NCI-H2196 (cell line): ENCODE measurements at regions not wholly inside any gene's neighbourhood (a gene's known extent, or its start where the extent isn't known, plus 50 kb on each side); places are given as distances from the start of the nearest gene placed in this dataset.
"Not testable (repeated sequence)": the region's sequence is repeated elsewhere in the genome, so short reads cannot be mapped to it uniquely, and the experiment has no call there.

Experiments
- DNase-seq: peaks from one replicate; lab custom pipeline; 2025; ENCODE audit not compliant: unreplicated experiment; lab: John Stamatoyannopoulos, UW

DNA sequence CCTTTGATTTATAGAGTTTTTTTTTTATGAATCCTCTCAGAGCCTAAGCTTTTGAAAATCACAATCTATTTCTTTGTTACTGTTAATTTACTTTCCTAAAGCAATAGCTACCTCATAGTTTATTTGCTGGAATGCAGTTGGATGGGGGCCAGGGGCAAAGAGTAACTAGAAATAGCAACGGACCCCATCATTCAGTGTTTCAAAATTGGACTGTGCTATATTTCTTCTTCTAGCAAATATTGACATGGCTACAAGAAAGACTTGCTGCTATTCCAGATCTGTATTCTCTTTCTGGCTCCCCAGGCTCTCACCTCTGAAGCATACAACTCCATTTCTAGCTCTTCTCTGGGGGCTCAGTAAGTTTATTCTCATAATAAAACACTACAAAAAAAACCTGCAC lies 661.6 kb upstream of the NRG3 start:
- no peak for DNase-seq

DNA sequence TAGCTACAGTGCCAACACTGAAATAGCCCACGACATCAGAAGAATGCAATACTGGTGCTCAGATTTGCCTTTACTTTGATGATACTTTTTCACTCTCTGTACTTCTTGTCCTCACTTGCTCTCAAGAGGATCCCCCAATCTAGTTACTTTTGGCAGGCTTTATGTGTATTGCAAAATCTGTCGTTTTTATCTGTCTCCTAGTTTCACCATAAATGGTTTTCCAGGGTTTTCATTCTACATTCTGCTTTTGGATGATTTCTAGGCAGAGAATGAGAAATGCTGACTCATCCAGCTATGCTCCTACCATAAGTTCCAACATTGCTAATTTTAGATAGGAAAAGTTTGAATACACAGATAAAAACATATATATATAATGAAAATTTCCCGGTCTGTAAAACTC lies 659.5 kb upstream of the NRG3 start:
- no peak for DNase-seq

DNA sequence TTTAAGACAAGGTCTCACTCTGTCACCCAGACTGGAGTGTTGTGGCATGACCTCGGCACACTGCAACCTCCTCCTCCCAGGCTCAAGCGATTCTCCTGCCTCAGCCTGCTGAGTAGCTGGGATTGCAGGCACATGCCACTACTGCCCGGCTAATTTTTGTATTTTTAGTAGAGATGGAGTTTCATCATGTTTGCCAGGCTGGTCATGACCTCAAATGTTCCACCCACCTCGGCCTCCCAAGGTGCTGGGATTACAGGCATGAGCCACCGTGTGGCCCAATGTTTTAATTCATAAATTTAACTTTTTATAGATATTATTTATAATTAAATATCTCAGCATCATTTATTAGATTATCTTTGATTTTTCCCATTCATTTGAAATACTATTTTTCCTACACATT lies 658.0 kb upstream of the NRG3 start:
- DNase-seq: no peak

DNA sequence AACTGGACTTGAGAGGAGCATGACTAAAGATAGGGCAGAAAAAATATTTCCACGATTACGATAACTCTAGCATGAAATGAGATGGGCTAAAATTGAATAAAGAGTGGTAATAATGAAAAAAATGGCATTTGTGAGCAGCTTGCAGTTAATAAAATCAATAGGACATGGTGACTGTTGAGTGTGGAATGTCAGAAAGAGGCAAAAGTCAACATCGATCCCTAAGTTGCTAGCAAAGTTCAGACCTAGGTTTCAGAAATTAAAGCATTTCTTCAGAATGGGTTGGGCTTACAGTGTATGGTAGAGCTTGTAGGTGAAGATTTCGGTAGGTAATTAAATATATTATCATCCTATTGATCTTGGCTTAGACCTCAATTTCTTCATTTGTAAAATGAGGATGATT lies 656.7 kb upstream of the NRG3 start:
- no peak for DNase-seq

DNA sequence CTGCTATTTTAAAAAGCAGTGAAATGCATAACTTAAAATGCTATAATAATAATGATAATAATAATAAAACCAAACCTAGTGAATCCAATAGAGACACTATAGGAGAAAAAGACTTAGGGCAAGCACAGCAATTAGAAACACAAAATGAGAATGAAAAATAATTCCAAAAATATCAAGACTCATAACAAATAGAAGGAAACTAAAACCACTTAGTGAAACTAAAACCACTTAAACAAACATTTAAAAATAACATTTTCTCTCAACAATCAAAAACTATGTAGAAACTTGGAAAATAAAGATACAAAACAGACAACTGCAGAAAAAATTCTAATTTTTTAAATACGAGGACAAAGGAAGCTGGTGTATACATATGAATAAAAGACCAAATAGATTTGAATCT lies 655.2 kb upstream of the NRG3 start:
- DNase-seq: no peak

DNA sequence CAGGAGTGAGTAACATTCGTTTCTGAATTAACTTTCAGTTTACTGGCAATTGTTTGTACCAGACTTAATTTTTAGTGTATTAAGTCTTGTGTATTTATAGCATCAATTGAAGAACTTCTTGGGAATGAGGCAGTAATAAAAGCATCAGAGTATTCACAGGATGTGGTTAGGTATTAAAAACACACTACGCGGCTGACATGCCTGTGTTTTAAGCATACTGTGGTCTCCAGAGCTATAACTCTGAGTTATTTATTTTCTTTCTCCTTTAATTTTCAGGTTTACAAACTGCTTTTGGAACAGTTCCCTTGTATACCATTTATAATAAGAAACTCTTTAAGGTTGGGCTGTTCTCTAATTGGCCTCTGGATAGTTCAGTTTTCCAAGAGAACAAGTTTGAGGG lies 626.1 kb upstream of the NRG3 start:
- DNase-seq: no peak

DNA sequence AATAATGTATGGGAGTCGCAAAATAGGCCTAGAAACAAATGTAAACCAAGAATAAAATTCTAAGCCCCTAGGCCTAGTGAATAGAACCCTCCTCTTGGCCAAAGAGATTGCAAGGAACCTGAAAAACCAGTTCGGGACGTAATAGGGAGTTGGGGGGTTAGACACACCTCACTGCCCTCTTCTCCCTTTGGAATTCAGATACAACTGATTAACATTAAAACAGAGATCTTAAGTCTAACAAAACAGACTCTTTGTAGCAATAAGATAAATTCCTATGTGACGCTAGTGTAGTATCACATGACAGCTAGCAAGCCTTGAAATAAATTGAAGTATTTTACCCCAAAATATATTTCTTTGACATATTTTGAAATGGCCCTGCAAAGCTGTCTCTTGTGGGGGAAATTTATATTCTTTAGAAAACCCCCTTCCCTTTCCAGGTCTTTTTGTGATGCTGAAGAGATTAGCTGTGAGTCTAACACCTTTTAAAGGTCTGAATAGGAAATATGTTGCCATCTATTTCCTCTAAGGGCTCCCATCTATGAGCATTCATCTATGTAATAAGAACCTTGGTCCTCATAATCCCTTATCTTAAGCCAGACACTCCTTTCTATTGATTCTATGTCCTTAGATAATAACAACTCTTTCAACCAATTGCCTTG lies 623.4 kb upstream of the NRG3 start:
- no peak for DNase-seq

DNA sequence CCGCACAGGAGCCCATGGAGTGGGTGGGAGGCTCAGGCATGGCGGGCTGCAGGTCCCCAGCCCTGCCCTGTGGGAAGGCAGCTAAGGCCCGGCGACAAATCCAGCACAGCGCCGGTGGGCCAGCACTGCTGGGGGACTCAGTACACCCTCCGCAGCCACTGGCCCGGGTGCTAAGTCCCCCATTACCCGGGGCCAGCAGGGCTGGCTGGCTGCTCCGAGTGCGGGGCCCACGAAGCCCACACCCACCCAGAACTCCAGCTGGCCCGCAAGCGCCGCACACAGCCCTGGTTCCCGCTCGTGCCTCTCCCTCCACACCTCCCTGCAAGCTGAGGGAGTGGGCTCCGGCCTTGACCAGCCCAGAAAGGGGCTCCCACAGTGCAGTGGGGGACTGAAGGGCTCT lies 610.0 kb upstream of the NRG3 start:
- not testable (repeated sequence) for DNase-seq

DNA sequence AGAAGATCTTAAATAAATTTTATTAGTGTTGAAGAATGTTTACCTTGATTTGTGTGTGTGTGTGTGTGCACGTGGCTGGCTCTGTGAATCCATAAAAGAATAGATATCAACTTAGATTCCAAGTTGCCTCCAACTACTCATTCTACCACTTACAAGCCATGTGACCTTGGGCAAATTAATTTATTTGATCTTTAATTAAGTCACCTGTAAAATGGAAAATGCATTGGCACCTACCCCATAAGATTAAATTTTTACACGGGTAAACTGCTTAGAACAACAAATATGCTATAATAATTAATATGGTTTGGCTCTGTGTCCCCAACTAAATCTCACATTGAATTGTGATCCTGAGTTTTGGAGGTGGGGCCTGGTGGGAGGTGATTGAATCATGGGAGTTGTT lies 604.9 kb upstream of the NRG3 start:
- DNase-seq: no peak

DNA sequence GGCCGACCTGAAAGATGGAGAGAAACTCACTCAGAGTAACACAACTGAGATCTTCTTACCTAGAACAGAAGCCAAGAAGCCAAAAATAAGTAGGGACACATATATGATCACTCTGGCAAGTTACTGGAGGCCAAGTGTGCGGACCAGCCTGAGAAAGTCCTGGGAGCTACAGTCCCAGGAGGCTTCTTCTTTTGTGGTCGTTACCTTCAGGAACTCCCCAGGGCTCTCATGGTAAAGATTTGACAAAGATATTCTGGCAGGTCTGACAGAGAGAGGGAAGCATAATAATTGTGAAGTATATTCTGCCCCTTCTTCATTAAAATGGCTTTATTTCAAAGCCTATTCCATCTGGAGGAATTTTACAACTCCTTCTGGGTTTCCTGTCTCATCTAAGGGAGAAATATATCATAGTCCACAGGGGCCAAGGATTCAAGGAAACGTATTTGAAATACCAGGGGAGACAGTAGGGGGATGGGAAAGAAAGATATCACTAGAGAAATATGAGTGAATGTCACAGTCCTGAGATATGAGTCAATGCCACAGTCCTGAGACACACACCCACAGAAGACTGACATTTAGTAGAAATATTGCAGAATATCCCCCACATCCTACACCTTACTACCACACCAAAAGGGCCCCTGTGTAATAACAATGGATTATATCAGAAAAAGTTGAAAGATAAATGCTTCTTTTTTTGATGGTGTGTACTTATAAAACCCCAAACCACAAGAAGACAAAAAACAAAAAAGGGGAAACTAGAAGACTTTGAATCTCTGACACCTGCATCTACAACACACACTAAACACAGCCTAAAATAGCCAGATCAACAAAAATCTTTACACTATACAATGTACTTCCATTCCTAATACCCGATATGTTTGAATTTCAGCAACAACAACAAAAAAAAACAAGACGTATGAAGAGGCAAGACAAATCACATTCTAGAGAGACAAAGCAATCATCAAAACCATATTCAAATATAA lies 594.2 kb upstream of the NRG3 start:
- no peak for DNase-seq

DNA sequence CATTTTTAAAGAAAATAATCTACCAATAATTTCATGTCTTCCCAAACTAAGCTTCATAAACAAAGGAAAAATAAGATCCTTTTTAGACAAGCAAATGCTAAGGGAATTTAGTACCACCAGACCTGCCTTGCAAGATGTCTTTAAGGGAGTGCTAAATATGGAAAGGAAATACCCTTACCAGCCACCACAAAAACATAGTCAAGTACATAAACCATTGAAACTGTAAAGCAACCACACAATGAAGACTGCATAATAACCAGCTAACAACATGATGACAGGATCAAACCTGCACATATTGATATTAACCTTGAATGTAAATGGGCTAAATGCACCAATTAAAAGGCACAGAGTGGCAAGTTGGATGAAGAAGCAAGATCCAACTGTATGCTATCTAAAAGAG lies 586.5 kb upstream of the NRG3 start:
- no peak for DNase-seq

DNA sequence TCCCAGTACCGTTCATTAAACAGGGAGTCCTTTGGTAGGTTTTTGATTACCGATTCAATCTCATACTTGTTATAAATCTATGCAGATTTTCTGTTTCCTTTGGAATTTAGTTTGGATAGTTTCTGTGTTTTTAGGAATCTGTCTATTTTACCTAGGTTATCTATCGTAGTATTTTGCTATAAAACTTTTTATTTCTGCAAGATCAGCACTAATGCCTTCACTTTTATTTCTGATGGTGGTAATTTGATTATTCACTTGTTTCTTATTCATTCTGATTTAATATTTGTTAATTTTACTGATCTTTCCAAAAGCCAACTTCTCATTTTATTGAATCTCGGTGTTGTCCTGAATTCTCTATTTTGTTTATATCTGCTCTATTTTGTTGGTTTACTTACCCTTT lies 577.7 kb upstream of the NRG3 start:
- no peak for DNase-seq

DNA sequence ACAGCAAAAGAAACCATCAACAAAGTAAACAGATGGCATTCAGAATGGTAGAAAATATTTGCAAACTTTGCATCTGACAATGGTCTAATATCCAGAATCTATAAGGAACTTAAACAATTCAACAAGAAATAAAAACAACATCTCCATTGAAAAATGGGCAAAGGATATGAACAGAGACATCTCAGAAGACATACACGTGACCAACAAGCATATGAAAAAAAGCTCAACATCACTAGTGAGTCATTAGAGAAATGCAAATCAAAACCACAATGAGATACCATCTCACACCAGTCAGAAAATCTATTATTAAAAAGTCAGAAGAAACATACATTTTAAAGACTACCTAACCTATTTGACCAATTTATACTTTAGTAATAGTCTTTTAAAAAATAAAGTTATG lies 571.3 kb upstream of the NRG3 start:
- no peak for DNase-seq

DNA sequence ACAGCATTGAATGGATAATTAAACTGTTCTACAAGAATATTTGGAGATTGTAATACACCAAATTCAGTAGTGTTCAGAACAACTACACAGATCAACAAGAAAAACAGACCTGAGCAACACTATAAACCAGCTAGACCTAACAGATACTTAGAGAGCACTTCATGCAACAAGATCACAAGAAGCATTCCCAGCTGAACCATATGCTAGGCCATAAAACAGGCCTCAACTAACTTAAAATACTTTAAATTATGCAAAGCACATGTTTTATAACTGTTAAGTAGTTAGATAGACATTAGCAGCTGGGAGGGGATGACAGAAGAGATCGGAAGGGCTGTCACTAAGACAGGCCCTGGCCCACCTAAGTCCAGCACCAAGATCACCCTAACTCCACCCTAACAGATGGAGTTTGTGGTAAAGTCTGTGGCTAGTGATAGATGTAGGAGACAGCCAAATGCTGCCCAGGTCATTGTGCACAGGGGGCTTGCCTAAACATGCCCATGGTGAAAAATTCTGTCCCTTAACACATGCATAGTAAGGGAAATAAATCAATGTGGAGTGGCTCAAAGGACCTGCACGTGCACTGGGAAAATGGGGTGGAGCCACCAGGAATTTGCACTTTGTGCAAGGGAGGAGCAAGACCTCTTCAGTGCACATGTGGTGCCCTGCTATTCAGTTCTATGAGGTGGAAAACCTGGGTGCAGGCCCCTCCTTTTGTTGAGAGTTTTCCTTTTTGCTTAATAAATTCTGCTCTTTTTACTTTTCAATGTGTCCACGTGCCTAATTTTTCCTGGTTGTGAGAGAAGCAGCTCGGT lies 567.8 kb upstream of the NRG3 start:
- no peak for DNase-seq

DNA sequence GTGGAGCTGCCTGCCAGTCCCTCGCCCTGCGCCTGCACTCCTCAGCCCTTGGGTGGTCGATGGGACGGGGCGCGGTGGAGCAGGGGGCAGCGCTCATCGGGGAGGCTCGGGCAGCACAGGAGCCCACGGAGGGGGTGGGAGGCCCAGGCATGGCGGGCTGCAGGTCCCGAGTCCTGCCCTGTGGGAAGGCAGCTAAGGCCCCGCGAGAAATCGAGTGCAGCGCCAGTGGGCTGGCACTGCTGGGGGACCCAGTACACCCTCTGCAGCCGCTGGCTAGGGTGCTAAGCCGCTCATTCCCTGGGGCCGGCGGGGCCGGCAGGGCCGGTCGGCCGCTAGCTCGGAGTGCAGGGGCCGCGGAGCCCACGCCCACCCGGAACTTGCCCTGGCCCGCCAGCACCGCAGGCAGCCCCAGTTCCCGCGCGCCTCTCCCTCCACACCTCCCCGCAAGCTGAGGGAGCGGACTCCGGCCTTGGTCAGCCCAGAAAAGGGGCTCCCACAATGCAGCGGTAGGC lies 565.9 kb upstream of the NRG3 start:
- DNase-seq: no peak

DNA sequence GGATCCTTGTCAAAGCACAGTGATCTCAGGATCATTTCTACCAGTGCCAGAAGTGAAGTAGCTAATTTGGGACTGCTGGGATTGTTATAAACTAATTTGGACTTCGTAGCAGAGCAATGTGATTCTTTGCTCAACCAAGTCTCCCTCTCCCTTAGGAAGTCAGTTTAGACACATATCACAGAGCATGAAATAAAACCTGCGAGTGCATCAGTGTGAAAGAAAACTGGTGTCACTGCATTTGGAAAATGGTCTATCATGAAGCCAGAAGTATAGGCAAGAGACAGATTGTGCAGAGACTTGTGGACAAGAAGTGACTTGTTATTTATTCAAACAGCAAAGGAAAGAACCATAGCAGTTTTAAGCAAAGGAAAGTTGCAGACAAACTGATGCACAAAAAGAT lies 560.5 kb upstream of the NRG3 start:
- DNase-seq: no peak

DNA sequence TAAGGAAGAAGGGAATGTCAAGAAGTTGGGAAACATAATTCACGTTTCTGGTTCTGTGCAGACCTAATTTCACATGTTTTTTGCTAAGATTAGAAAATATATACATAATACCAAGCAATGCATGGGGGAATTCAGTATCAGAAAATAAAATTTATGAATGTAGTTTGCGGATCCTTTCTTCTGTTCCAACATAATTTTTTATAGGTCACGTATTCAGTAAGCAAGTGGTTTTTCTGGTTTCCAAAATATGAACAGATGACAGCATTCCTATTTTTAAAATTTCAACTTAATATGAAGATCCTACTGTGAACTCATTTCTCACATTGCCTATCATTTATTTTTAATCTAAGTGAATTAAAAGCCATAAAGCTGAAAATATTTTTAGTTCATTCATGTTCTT lies 560.0 kb upstream of the NRG3 start:
- no peak for DNase-seq

DNA sequence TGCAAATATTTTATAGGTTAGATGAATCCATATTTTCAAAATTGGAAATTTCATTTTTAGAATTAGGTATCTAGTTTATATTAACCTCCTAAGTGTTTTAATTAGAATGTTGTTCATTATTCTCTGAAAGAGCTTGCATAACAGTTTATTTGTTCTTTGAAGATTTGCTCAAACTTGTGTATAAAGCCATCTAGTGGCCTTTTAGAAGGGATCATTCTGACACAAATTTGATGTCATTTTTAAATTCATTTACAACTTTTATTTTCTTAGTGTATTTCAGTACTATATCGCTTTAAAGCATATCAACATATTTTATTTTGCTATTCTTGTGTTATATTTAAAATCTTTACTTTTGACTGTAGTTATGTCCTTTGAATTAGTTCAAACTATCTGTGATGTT lies 527.0 kb upstream of the NRG3 start:
- no peak for DNase-seq

DNA sequence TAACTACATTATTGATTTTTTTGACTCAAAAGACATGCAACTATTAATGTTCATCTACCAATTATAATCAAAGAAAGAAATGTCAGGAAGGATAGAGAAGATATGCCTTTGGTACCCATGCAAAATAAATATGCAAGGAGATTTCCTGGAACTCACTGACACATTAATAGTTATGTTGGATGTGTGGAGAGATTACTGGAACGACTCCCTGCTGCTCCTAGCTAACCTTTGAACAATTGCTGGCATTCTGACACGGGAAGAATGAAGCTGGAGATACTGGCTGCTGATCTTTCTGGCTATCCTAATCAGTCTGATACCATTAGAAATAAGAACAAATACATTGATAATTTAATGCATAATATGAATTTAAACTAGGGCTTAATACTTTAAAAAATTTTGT lies 507.9 kb upstream of the NRG3 start:
- DNase-seq: no peak

DNA sequence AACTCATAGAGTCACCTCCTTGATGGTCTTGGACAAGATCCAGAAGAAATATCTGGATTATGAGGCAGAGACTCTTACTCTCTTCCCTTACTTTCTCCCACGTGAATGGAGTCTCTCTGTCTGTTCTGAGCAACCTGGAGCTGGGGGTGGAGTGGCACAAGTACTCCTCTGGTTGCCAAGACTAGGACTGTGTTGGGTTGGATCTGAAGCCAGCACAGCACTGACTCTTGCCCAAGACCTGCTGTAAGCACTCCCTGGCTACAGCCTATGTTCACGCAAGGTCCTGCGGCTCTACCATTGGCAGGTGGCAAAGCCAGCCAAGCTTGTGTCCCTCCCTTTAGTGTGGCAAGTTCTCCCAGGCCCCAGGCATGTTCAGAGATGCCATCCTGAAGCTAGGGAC lies 488.2 kb upstream of the NRG3 start:
- no peak for DNase-seq

DNA sequence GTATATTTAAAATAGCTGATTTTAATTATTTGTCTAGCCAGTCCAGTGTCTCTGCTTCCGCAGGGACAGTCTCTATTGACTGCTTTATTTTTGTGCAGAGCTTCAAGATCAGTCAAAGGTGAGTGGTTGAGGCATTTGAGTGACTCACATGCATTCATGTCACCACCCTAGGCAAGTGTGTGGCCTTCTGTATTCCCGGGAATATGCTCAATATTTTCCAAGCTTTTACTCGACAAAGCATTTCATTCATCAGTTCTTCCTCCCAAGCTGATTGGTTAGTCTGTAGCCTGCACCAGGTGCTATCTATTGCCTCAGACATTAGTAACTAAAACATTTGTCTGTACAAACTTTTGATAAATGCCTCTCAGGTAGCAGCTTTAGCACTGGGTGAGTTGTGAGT lies 471.5 kb upstream of the NRG3 start:
- DNase-seq: no peak

DNA sequence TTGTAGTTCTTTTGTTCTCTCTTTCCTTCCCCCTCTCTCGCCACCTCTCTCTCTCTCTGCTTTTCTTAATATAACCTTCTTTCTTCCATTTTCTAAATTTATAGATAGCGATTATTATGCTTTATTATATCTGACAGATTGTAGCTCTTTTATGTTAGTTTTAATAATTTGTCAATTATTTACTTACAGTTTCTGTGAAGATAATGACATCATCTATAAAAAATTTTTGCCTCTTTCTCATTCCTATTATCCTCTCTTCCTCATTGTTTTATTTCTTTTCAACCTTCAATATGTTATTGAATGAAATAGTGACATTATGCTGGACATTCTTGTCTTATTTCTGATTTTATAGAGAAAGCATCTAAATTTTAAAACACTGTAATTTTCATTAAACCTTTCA lies 469.6 kb upstream of the NRG3 start:
- no peak for DNase-seq
